CD14-positive monocyte (primary cell): ENCODE measurements at regions not wholly inside any gene's neighbourhood (a gene's known extent, or its start where the extent isn't known, plus 50 kb on each side); places are given as distances from the start of the nearest gene placed in this dataset.
"Not testable (repeated sequence)": the region's sequence is repeated elsewhere in the genome, so short reads cannot be mapped to it uniquely, and the experiment has no call there.

ENCODE experiments used
- DNase-seq, 3 donors: peaks; one replicate each; pipeline ENCODE4 v3.0.0-alpha.2; 2011 to 2022
- H2AFZ ChIP-seq: 2 replicates; pipeline ENCODE4 v1.6.0; 2012; ENCODE audit warnings: mild to moderate bottlenecking, low read depth, low read length, inconsistent platforms; ENCODE audit not compliant: insufficient read depth, poor library complexity, severe bottlenecking
- H3K27ac ChIP-seq, 2 donors: 1 replicate in 1 of 2; 2 replicates in 1 of 2; pipeline ENCODE4 v1.5.1; 2012 to 2013; ENCODE audit warnings: low read length in 2 of 2, control low read depth in 1 of 2, inconsistent platforms in 1 of 2, low read depth in 1 of 2, mild to moderate bottlenecking in 1 of 2
- H3K27me3 ChIP-seq, 2 donors: one replicate each; pipeline versions ENCODE4 v1.6.0 to v1.6.1; 2011 to 2013; ENCODE audit warnings: low read length in 2 of 2; ENCODE audit not compliant: control insufficient read depth in 2 of 2, insufficient read depth in 2 of 2
- H3K36me3 ChIP-seq, 2 donors: replicated peaks in 1 of 2; 1 replicate in 1 of 2; 2 replicates in 1 of 2; pipeline versions ENCODE4 v1.5.1 to v1.6.1; 2012 to 2013; ENCODE audit warnings: low read length in 2 of 2, control low read depth in 1 of 2, inconsistent platforms in 1 of 2, mild to moderate bottlenecking in 1 of 2; ENCODE audit not compliant: insufficient read depth in 2 of 2, control insufficient read depth in 1 of 2
- H3K4me1 ChIP-seq, 2 donors: 1 replicate in 1 of 2; 2 replicates in 1 of 2; pipeline versions ENCODE4 v1.5.1 to v1.6.1; 2012 to 2013; ENCODE audit warnings: low read length in 2 of 2, control low read depth in 1 of 2, inconsistent platforms in 1 of 2, mild to moderate bottlenecking in 1 of 2, moderate library complexity in 1 of 2; ENCODE audit not compliant: insufficient read depth in 2 of 2, control insufficient read depth in 1 of 2
- H3K4me2 ChIP-seq: replicated peaks from 2 replicates; pipeline ENCODE3; 2012; ENCODE audit warnings: low read length, moderate library complexity, mild to moderate bottlenecking; ENCODE audit not compliant: poor library complexity, severe bottlenecking; ENCODE audit errors: extremely low read depth
- H3K4me3 ChIP-seq, 3 experiments: fragments of 200-600 bp in 1 of 3; sonication (generic) in 1 of 3; replicated peaks in 1 of 3; 1 replicate in 2 of 3; 2 replicates in 1 of 3; pipeline ENCODE4 v1.5.1; 2011 to 2013; ENCODE audit warnings: low read length in 3 of 3, mild to moderate bottlenecking in 3 of 3, control low read depth in 2 of 3, low read depth in 2 of 3, inconsistent platforms in 1 of 3, moderate library complexity in 1 of 3
- H3K79me2 ChIP-seq: 2 replicates; pipeline ENCODE4 v1.6.0; 2012; ENCODE audit warnings: mild to moderate bottlenecking, control low read depth, inconsistent platforms, low read length, moderate library complexity; ENCODE audit not compliant: insufficient read depth
- H3K9ac ChIP-seq: 2 replicates; pipeline ENCODE4 v1.6.0; 2017; ENCODE audit warnings: low read length, mild to moderate bottlenecking; ENCODE audit not compliant: insufficient read depth, poor library complexity, severe bottlenecking
- H3K9me3 ChIP-seq, 2 donors: replicated peaks in 1 of 2; 1 replicate in 1 of 2; 2 replicates in 1 of 2; pipeline versions ENCODE4 v1.5.1 to v1.6.1; 2012 to 2013; ENCODE audit warnings: low read length in 2 of 2, control low read depth in 1 of 2; ENCODE audit not compliant: control insufficient read depth in 1 of 2, insufficient read depth in 1 of 2
- H4K20me1 ChIP-seq: 2 replicates; pipeline ENCODE4 v1.6.0; 2012; ENCODE audit warnings: mild to moderate bottlenecking, low read length, control low read depth, moderate library complexity; ENCODE audit not compliant: insufficient read depth
- H3K27ac Mint-ChIP-seq, 7 donors: one replicate each; pipeline ENCODE4 v1.8.0; 2020; ENCODE audit warnings: mild to moderate bottlenecking in 7 of 7, mixed read lengths in 7 of 7, moderate library complexity in 6 of 7, inconsistent platforms in 2 of 7
- H3K27me3 Mint-ChIP-seq, 3 donors: one replicate each; pipeline ENCODE4 v1.8.0; 2021 to 2022; ENCODE audit warnings: low read depth in 3 of 3, mild to moderate bottlenecking in 3 of 3, mixed read lengths in 3 of 3, moderate library complexity in 3 of 3, inconsistent platforms in 1 of 3
- H3K36me3 Mint-ChIP-seq, 2 donors: one replicate each; pipeline ENCODE4 v1.8.0; 2020; ENCODE audit warnings: mixed read lengths in 2 of 2, inconsistent platforms in 1 of 2, mild to moderate bottlenecking in 1 of 2
- H3K4me1 Mint-ChIP-seq: one replicate; pipeline ENCODE4 v1.8.0; 2020; ENCODE audit warnings: mild to moderate bottlenecking, mixed read lengths
- H3K4me3 Mint-ChIP-seq, 2 donors: one replicate each; pipeline ENCODE4 v1.8.0; 2020; ENCODE audit warnings: mild to moderate bottlenecking in 2 of 2, mixed read lengths in 2 of 2, moderate library complexity in 1 of 2
- H3K9me3 Mint-ChIP-seq, 7 donors: one replicate each; pipeline ENCODE4 v1.8.0; 2020 to 2022; ENCODE audit warnings: mixed read lengths in 7 of 7, mild to moderate bottlenecking in 6 of 7, moderate library complexity in 6 of 7, inconsistent platforms in 2 of 7
- CTCF ChIP-seq: fragments of 200-600 bp; IDR thresholded peaks from one replicate; pipeline ENCODE4 v1.8.0; 2022; ENCODE audit warnings: antibody characterized with exemption, mild to moderate bottlenecking
- WGBS: methylation state at CpG from one replicate; pipeline ENCODE4 v1.1.5; 2013; ENCODE audit warnings: missing lambda C conversion rate; ENCODE audit not compliant: insufficient coverage; 5-methylcytosine and 5-hydroxymethylcytosine counted together
- intact Hi-C, 2 donors: fragments of 100-400 bp; cut with micrococcal nuclease; formaldehyde crosslinking; loops; one replicate each; pipeline versions ENCODE4 v1.15.0 to v1.15.1; 2023

GRCh38 chr6:22214314-22214713 is 82.5 kb downstream of the PRL start:
- no peaks in the 10 kb centered on the region for H3K36me3 Mint-ChIP-seq
- H3K9me3 Mint-ChIP-seq, result peaks cover 0 to 2% (median 0%) of the 10 kb centered on the region in 7 donors
- no peak overlapping the region for H3K4me3 Mint-ChIP-seq
- H3K4me1 Mint-ChIP-seq, result no peaks in the 10 kb centered on the region
- Histone ChIP-seq H3K27me3 (no peaks in the 10 kb centered on the region), H3K9me3 (no peaks in the 10 kb centered on the region), H3K79me2 (no peaks in the 10 kb centered on the region), H3K9ac (no peak overlapping the region), H3K4me1 (no peaks in the 10 kb centered on the region), H3K4me2 (no peak overlapping the region), H4K20me1 (no peaks in the 10 kb centered on the region), H2AFZ (no peak overlapping the region), H3K4me3 (no peak overlapping the region), H3K36me3 (no peaks in the 10 kb centered on the region), H3K27ac (no peak overlapping the region)
- TF ChIP-seq CTCF, result no peak
- 80% methylated on average over 4 of the region's 5 CpGs for WGBS
- no peak overlapping the region for H3K27ac Mint-ChIP-seq
- H3K27me3 Mint-ChIP-seq, result no peaks in the 10 kb centered on the region
- intact Hi-C loops, result no loop called here
- no peak for DNase-seq

GRCh38 chr6:22215474-22215873 is 81.4 kb downstream of the PRL start:
- H3K4me1 ChIP-seq, H3K4me1 Mint-ChIP-seq, H3K4me2 ChIP-seq, H3K9me3 ChIP-seq, H3K9ac ChIP-seq, H4K20me1 ChIP-seq, H3K36me3 Mint-ChIP-seq, intact Hi-C loops, H2AFZ ChIP-seq, H3K27me3 ChIP-seq, H3K4me3 ChIP-seq, H3K27ac ChIP-seq, H3K4me3 Mint-ChIP-seq, H3K27me3 Mint-ChIP-seq, H3K36me3 ChIP-seq, H3K79me2 ChIP-seq, DNase-seq, H3K27ac Mint-ChIP-seq, H3K9me3 Mint-ChIP-seq: not testable (repeated sequence)
- no CpG with 5 or more reads among the region's 3 CpGs for WGBS
